HG03060 (cell line): ENCODE measurements at regions not wholly inside any gene's neighbourhood (a gene's known extent, or its start where the extent isn't known, plus 50 kb on each side); places are given as distances from the start of the nearest gene placed in this dataset.
"Not testable (repeated sequence)": the region's sequence is repeated elsewhere in the genome, so short reads cannot be mapped to it uniquely, and the experiment has no call there.

Source experiments
- ATAC-seq: cut with Tn5 transposase; IDR thresholded peaks from one replicate; pipeline ENCODE4 v1.9.1; 2021; ENCODE audit warnings: low read depth, moderate number of reproducible peaks; ENCODE audit not compliant: unreplicated experiment

DNA sequence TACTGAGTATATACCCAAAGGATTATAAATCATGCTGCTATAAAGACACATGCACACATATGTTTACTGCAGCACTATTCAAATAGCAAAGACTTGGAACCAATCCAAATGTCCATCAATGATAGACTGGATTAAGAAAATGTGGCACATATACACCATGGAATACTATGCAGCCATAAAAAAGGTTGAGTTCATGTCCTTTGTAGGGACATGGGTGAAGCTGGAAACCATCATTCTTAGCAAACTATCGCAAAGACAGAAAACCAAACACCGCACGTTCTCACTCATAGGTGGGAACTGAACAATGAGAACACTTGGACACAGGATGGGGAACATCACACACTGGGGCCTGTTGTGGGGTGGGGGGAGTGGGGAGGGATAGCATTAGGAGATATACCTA, 378.3 kb upstream of the PIK3R1 start:
- ATAC-seq, result not testable (repeated sequence)

DNA sequence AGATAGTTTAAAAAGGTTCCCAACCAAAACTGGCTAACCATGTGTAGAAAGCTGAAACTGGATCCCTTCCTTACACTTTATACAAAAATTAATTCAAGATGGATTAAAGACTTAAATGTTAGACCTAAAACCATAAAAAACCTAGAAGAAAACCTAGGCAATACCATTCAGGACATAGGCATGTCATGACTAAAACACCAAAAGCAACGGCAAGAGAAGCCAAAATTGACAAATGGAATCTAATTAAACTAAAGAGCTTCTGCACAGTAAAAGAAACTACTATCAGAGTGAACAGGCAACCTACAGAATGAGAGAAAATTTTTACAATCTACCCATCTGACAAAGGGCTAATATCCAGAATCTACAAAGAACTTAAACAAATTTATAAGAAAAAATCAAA, 379.1 kb upstream of the PIK3R1 start:
- not testable (repeated sequence) for ATAC-seq

DNA sequence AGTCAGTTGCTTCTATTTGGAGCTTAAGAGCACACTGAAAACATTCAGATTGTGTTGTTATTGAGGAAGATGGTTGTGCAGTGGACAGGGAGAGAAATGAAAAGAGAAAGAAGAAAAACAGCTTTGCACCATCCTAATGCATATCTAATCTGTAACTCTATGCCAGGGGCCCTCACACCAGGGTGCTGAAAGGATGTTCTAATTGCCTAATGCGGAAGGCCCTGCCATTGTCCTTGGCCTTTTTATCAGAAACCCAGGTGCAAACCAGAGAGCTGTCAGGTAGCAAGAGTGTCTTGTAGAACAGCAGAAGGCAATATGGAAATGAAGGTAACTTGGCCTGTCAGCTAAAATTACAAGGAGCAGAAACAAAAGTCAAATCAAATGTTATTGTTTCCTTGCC, 384.5 kb upstream of the PIK3R1 start:
- ATAC-seq, result no peak

DNA sequence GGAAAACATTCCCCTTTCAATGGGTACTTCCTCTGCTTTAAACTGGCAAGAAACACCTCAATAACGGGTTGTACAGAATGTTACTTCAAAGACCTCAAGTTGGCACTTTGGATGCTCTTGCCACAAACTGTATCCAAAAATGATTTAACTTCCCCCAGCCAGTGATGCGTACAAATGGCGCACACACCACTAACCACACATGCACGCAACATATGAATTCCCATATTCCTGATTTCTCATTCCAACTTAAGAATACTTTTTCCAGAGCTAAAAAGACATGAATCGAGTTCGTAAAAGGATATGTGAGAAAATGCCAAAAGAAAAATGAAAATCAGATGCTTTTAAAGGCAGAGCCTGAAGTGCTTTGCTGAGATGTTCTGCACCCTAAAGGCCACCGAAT, 388.0 kb upstream of the PIK3R1 start:
- no peak for ATAC-seq

DNA sequence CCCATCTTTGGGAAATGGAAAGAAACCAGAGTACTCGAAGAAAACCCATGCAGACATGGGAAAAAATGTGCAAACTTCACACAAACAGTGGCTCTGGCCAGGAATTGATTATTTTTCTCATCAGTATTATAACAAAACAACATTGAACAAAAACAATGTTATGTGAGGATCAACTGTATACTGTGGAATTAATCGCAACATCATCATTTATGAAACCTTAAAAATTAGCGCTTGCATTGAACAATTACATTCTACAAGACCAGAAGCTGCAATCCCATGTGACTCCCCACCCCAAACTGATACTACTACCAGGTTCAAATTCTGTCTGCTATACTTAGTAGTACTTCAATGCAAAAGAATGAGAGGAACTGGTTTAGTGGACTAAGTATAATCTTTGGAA, 390.7 kb upstream of the PIK3R1 start:
- ATAC-seq, result no peak

DNA sequence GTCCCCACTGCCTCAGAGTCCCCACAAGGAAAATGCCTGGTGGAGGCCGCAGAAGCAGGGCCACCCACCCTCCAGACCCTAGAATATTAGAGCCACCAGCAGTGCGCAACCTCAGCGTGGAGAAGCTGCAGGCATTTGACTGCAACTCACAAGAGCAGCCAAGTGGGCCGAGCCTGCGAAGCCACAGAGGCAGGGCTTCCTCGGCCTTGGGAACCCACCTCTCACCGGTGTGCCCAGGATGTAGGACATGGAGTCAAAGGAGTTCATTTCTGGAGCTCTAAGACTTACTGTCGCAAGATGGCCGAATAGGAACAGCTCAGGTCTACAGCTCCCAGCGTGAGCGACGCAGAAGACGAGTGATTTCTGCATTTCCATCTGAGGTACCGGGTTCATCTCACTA, 397.9 kb upstream of the PIK3R1 start:
- no peak for ATAC-seq

DNA sequence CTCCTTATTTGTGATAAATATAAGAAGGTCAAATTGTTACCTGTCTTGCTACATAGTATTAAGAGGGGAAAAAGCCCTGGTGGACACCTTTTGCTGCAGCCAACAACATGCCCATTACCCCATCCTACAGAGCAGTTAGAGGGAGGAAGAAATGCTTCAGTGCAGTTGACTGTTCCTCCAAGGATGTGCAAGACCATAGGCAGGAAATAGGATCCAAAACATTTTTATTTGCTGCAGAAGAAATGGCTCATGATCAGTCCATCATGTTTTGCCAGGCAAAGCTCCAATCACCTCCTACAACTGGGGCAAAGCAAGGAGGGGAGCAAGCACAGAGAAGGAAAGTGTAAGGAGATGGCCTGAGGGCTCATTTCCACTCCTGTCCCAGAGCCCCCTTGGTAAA, 399.1 kb upstream of the PIK3R1 start:
- no peak for ATAC-seq

DNA sequence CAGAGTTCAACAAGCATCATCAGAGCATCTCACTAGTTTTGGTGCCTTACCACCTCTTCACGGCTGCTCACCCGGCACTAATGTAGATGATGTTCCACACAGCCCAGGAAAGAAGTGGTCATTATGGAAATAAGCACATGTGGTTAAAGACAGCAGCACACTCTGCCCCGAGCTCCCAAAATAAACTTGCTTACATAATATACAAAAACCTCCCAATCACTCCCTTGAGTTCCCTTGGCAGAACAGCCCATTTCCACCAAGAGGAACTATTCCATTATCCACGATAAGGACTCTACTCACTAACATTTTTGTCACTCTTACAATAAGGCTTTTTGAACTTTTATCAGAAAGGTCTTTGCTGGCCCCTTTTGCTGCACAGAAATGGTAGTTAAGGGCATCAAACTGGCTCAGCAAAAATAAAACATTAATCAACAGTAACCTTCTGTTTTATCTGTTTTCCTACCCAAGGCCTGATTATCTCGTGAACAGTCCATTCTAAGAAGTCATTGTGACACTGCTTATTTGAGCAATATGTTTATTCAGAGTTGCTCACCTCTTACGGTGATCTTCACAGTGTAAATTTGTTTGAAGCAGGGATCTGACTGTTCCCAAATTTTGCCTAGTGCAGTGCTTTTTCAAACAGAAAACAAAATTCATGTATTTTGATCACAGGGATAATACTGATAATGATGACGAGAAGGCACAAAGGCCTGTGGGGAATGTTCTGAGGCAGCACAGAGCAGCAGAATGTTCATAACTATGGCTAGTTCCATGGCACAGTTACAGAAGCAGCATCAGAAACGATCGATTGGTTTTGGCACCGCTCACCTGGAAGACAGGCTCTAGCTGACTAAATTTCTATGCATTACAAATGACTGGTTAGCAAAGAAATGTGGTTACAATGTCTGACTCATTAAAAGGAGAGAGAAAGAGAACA, 399.8 kb upstream of the PIK3R1 start:
- ATAC-seq, result no peak

DNA sequence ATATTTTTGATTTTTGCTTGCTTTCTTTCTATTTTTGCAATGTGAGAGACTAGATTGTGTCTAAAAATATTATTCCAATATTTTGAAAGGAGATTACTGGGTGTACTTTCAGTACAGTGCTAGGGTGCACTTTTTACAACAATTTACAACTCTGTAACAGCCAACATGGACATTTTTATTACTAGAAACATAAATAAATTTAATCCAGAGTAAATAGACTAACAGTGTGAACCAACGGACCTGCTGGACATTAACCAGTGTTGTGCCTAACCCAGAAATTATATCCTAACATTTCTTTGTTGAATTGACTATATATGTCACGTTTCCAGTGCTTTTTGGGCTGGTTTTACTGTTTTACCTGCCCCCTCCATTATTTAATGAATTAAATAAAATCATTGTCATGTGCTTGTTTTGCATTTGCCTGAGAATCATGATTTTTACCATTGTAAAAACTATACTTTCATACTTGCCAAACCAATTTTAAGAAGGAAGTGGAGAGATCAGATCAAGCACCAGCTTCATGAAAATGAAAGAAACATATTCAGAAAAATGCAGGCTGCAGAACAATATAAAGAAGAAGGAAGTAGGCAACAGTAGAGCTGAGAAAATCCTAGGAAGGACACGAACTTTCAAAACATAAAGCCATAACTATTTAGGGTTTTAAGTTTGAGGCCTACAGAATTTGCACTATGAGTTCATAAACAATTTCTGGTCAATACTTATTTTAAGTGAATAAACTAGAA, 400.8 kb upstream of the PIK3R1 start:
- ATAC-seq, result no peak

DNA sequence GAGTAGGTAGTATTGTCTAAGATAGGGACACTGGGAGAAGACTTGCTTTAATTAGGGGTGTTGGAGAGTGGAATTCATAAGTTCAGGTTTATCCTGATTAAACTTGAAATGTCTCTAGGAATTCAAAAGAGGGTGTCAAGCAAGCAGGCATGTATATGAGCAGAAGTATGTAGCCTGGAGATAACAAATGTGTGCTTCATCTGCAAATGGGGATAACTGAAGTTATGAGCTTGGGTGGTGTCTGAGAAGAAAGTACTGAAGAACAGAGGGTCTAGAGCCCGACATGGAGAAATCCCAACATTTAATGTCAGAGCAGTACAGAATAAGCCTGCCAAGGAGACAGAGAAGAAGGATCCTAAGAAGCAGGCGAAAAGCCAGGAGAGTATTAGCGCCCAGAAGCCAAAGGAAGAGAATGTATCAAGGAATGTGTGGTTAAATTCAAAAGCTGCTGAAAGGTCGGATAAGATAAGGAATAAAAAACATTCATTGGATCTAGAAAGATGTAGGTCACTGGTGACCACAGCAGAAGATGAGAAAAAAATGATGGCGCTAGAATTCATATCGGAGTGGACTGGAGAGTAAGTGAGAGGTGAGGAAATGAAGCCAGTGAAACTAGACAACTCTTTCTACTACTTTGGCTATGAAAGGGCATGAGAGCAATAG, 401.5 kb upstream of the PIK3R1 start:
- ATAC-seq, result no peak

DNA sequence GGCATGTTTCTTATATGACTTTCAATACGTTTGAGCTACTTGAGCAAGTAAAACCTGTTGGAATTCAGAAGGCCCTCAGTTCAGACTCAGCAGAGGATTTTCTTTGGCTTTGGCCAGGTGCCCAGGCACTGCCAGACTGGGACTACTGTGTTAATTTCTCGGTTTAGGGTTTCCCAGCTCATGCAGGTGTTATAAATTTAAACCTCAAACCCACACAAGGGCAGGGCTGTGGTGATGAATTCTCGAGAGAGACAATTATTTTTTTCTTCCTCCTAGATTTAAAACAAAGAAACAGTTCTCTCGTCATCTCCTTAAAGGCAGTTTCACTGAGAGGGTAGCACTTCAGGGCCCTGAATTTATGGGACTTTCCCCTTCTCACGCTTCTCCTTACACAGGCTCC, 406.0 kb upstream of the PIK3R1 start:
- no peak for ATAC-seq

DNA sequence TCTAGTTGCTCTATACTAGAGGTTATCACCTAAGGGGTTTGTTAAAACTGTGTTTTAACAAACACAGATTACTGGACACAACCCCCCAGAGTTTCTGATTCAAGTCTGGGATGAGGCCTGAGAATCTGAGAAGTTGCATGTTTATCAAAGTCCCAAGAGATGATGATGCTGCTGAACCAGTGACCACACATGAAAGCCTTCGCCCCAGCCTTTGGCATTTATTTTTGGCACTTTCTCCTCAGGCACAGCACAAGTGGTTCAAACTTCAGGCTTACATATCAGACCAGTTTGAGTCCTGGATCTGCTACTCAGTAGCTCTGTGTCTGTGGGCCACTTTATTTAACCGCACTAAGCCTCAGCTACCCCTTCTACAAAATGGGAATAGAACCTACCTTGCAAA, 407.2 kb upstream of the PIK3R1 start:
- no peak for ATAC-seq

DNA sequence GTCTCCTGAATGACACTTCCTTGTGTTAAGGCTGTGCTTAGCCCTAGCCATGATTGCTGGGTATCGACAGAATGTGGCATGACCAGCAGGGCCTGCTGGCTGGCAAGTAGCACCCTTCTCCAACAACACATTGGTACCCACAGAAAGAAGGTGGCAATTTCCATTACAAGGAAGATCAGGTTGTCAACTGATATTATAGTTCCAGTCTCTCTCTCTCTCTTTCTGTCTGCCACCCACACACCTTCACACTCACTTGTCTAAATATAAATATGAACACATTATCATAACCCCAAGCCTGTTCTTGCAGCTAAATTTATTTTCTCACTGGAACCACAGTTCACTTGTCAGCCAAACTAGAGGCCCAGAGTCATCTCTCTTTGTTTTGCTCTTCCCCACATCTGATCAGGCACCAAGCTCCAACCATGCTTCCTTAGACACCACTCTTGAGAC, 408.1 kb upstream of the PIK3R1 start:
- ATAC-seq, result no peak

DNA sequence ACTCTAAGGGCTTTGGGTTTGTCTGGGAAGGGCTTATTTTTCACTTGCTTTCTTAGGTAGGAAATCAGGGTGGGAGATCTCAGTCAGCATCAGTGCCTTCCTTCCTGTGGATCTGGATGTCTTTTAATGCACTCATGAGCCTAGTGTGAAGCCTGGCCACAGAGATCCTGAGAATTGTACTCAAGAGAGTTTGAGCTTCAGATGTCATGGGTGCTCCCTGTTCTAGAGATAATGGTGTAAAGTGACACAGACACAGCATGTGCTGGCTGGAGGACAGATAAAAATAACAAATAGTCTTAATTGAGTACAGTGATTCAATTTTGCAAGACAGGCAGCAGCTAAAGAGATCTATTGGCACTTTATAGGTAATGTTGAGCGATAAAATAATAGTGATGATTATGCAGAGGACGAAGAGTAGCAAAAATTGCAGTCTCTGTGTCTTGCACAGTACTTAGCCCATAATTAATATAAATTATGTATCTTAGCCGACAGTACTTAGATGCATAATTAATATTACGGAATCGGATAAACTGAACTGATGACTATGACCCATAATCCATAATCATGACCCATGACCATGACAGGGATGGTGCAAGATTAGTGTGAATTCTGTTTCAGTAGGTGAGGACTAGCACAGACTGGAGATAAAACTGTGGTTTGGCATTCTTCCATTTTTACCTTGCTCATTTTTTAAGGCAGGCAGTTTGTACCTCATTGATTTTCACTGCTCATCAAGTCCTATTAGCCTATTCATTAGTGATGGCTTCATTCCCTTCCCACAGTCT, 408.7 kb upstream of the PIK3R1 start:
- ATAC-seq, result no peak

DNA sequence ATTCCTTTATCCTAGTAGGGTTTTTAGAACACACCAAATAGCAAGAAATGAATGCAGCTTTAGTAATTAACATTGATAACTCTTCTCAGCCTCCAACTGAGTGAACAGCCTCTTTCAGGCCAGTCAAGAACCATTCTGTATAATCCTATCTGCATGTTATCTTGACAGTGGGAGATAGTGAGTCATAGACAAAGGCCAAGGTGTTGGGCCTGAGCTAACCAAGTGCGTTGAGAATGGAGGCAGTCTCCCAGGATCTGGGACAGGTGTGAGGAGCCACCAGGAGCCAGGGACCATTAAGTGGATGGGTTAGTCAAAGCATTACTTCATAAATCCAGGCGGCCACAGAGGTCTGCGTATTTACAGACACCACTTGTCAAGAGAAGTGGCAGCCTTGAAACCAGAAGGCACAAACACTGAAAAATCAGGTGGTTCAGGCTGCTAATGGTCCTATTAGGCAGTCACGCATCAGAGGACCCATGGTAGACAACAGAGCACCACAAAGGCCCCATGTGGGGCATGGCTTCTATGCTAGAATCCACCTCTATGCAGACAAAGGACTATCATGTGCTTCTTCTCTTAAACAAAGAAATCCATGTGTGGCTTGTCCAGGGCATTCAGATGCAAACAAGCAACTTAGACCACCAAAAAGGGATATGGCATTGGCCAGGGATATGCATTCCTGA, 409.7 kb upstream of the PIK3R1 start:
- ATAC-seq, result no peak

DNA sequence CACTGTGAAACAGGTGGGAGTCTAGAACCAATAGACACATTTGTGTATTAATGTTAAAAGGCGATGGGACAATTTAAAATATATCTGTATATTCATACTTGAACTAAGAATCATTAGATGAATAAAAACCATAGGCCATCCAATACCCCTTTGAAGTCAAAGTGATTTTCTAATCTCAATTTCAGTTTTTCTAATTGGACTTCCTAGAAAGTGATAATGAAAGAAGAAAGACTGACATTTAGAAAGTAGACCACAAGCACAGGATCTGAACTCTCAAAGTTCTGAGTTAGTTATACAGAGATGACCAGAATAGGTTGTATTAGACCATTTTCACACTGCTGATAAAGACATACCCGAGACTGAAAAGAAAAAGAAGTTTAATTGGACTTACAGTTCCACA, 412.8 kb upstream of the PIK3R1 start:
- ATAC-seq, result no peak

DNA sequence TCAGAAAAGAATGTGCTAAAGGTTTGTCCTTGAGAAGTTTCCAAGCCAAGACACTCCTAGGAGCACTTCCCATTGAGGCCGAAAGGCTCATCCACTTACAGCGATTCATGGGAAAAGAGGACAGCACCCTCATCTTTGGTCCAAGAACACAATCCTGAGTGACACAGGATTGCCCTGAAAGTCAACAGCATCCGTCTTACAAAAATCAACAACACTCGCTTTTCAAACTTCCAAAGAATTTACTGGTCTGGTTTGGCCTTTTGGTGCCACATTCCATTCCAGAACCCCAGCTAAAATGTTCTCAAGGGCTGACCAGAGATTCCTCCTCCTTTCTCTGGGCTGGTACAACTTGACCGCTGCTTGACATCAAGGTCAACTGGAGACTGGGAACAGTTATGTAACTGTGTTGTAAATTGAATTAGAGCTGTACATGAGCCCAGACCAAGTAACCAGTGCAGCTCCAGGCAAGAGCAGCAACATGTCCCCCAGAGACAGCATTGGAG, 415.8 kb upstream of the PIK3R1 start:
- no peak for ATAC-seq

DNA sequence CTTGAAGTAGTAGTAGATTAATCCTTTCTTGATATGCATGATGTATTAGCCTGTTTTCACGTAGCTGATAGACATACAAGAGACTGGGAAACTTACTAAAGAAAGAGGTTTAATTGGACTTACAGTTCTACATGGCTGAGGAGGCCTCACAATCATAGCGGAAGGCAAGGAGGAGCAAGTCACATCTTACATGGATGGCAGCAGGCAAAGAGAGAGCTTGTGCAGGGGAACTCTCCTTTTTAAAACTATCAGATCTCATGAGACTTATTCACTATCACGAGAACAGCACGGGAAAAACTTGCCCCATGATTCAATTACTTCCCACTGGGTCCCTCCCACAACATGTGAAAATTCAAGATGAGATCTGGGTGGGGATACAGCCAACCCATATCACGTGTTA, 417.1 kb upstream of the PIK3R1 start:
- not testable (repeated sequence) for ATAC-seq

DNA sequence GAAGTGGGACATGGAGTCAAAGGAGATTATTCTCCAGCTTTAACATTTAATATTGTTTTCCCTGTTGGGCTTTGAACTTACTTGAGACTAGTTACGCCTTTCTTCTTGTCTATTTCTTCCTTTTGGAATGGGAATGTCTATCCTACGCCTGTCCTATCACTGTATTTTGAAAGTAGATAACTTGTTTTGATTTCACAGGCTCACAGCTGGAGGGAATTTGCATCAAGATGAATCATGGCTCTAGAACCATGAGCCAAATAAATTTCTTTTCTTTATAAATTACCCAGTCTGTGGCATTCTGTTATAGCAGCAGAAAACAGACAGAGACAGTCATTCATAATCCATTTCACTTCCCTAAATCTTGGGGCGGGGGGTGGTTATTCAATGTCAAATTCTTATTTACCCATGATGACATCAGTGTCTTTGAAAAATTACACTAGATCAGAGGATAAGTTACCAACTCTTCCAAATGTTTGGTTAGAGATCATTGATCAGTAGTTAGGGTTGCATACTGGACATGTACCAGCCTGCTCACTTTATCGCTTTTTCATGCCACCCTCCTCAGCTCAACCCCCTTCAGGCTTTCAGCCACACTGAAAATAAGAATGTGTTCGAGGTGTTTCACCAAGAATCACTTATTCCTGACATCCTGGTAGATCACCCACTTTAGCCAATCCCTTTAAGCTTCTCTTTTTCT, 419.6 kb upstream of the PIK3R1 start:
- no peak for ATAC-seq
